ENCODE measurements at regions not wholly inside any gene's neighbourhood (a gene's known extent, or its start where the extent isn't known, plus 50 kb on each side); places are given as distances from the start of the nearest gene placed in this dataset.

DNA sequence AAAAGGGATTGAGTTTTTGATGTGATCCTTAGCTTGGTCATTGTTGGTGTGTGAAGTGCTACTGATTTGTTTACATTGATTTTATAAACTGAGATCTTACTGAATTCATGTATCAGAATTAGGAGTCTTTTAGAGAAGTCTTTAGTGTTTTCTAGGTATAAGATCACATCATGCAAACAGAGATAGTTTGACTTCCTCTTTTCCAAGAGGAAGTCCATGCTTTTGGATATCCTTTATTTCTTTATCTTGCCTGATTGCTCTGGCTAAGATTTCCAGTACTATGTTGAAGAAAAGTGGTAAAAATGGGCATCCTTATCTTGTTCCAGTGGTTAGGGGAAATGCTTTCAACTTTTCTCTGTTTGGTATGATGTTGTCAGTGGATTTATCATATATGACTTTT, 561.2 kb upstream of the SLITRK1 start:
- DNase-seq (ENCODE audit: low read depth, low spot score) = no peak
- Histone ChIP-seq H3K4me1 (ENCODE audit: control insufficient read depth, insufficient read depth, low read length) (no peaks in the 10 kb centered on the region), H3K27me3 (ENCODE audit: control insufficient read depth, insufficient read depth, low read length) (no peaks in the 10 kb centered on the region; the same call in 1 of the 2 replicates), H3K4me3 (ENCODE audit: low read length) (no peak overlapping the region), H3K27ac (ENCODE audit: low read length) (no peak overlapping the region), H3K9me3 (ENCODE audit: control insufficient read depth, insufficient read depth, low read length) (no peaks in the 10 kb centered on the region), H3K36me3 (ENCODE audit: control insufficient read depth, insufficient read depth, low read length) (no peaks in the 10 kb centered on the region)

DNA sequence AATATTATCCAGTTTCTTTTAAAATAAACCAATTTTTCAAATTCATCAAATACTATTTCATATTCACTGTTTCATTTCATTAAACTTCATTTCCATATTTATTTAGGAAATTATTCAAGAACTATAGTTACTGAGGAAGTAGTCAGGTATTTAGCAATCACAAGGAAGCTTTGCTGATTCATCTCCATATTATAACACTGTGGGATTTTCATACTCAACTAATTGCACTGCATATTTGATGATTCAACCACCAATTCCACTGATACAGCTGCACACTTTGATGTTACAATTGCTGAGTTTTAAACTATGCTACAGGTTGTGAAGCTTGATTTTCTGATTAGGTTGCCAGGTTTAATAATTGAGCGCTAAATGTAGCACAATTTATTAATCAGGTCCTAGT, 556.8 kb upstream of the SLITRK1 start:
- no peak for DNase-seq (ENCODE audit: low read depth, low spot score)
- H3K9me3 ChIP-seq (ENCODE audit: control insufficient read depth, insufficient read depth, low read length) = no peaks in the 10 kb centered on the region
- H3K4me3 ChIP-seq (ENCODE audit: low read length) = no peak overlapping the region
- H3K27ac ChIP-seq (ENCODE audit: low read length) = no peak overlapping the region
- H3K27me3 ChIP-seq (ENCODE audit: control insufficient read depth, insufficient read depth, low read length) = no peaks in the 10 kb centered on the region
- no peaks in the 10 kb centered on the region for H3K36me3 ChIP-seq (ENCODE audit: control insufficient read depth, insufficient read depth, low read length)
- no CpG with 5 or more reads among the region's 1 CpG for WGBS (ENCODE audit: insufficient coverage, insufficient read length)
- no peaks in the 10 kb centered on the region for H3K4me1 ChIP-seq (ENCODE audit: control insufficient read depth, insufficient read depth, low read length)

DNA sequence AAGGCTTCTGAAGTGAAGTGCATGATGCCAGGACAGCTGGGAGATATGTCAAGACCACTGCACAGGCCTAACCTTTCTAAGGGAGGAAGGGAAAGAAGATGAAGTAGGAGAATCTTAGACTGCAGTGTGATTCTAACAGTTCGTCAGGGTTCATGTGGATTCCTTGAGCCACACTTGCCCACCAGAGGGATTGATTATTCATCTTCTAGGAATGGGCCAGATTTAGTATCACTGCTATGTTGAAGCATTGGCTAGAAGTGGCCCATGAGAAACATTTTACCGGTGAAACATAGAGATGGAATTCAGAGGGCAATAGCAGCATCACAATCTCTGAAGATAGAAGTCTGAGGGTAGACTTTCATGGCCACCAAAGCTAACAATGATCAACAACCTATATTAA, 550.8 kb upstream of the SLITRK1 start:
- DNase-seq (ENCODE audit: low read depth, low spot score) = no peak
- no peaks in the 10 kb centered on the region for H3K9me3 ChIP-seq (ENCODE audit: control insufficient read depth, insufficient read depth, low read length)
- no peaks in the 10 kb centered on the region for H3K36me3 ChIP-seq (ENCODE audit: control insufficient read depth, insufficient read depth, low read length)
- no peak overlapping the region for H3K27ac ChIP-seq (ENCODE audit: low read length)
- no peaks in the 10 kb centered on the region for H3K4me1 ChIP-seq (ENCODE audit: control insufficient read depth, insufficient read depth, low read length)
- H3K27me3 ChIP-seq (ENCODE audit: control insufficient read depth, insufficient read depth, low read length) = no peaks in the 10 kb centered on the region
- WGBS (ENCODE audit: insufficient coverage, insufficient read length) = no CpG with 5 or more reads among the region's 2 CpGs
- H3K4me3 ChIP-seq (ENCODE audit: low read length) = no peak overlapping the region

DNA sequence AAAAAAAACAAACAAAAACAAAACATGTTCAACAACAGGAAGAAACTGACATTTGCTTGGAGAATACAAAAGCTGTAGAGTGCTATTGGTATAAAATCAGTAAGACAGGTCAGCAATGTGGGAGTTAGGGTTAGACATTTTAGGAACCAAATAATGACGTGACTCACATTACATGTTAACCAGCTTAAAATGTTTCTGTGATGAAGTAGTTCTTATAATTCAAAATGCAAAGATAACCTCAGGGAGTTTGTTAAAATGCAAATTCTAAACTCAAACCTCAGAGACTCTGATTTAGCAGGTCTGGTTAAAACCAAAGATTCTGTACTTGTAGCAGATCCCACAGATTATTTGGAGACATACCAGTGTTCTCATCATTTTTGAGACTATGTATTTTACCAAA, 549.4 kb upstream of the SLITRK1 start:
- Histone ChIP-seq H3K4me1 (ENCODE audit: control insufficient read depth, insufficient read depth, low read length) (no peaks in the 10 kb centered on the region), H3K27me3 (ENCODE audit: control insufficient read depth, insufficient read depth, low read length) (no peaks in the 10 kb centered on the region), H3K36me3 (ENCODE audit: control insufficient read depth, insufficient read depth, low read length) (no peaks in the 10 kb centered on the region), H3K27ac (ENCODE audit: low read length) (no peak overlapping the region), H3K9me3 (ENCODE audit: control insufficient read depth, insufficient read depth, low read length) (no peaks in the 10 kb centered on the region), H3K4me3 (ENCODE audit: low read length) (no peak overlapping the region)
- WGBS (ENCODE audit: insufficient coverage, insufficient read length) = no CpG with 5 or more reads among the region's 1 CpG
- no peak for DNase-seq (ENCODE audit: low read depth, low spot score)

DNA sequence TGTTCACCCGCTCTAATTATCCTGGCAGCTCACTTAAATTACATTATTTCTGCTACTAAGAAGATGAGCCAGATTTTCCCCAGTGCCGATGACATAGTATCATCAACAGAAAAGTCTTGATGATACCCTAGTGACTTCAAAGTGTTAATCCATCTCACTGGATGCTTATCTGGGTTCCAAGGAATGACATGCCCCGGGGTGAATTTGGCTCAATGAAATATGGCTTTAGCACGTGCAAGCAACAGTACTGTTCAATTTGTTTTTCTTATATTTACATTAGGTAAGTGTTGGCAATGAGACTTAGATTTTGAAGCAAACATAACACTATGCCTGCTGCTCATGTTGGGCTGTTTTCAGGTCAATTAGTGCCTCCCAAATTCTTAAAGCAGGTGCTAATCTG, 548.2 kb upstream of the SLITRK1 start:
- DNase-seq (ENCODE audit: low read depth, low spot score) = no peak
- no peaks in the 10 kb centered on the region for H3K4me1 ChIP-seq (ENCODE audit: control insufficient read depth, insufficient read depth, low read length)
- no peak overlapping the region for H3K4me3 ChIP-seq (ENCODE audit: low read length)
- H3K9me3 ChIP-seq (ENCODE audit: control insufficient read depth, insufficient read depth, low read length) = no peaks in the 10 kb centered on the region
- no peaks in the 10 kb centered on the region for H3K36me3 ChIP-seq (ENCODE audit: control insufficient read depth, insufficient read depth, low read length)
- H3K27me3 ChIP-seq (ENCODE audit: control insufficient read depth, insufficient read depth, low read length) = no peaks in the 10 kb centered on the region
- no CpG with 5 or more reads among the region's 4 CpGs for WGBS (ENCODE audit: insufficient coverage, insufficient read length)
- H3K27ac ChIP-seq (ENCODE audit: low read length) = no peak overlapping the region

DNA sequence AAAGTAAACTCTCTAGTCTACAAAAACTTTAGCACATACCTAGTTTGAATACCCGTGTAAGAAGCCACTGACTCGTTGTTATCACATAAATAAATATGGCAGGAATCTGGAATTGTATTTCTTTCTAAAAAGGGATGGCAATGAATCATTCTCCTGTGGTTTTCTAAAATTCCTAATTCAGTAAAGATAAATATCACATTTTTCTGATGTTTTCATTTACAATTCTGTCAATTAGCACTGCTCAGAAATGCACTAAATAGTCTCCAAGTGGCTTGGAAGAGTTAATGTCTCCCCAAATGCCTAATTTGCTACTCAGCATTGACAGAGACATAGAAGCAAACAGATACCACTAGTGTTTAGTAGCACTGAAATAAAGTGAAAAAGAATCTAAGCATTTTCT, 547.7 kb upstream of the SLITRK1 start:
- Histone ChIP-seq H3K9me3 (ENCODE audit: control insufficient read depth, insufficient read depth, low read length) (no peaks in the 10 kb centered on the region), H3K27ac (ENCODE audit: low read length) (no peak overlapping the region), H3K27me3 (ENCODE audit: control insufficient read depth, insufficient read depth, low read length) (no peaks in the 10 kb centered on the region), H3K36me3 (ENCODE audit: control insufficient read depth, insufficient read depth, low read length) (no peaks in the 10 kb centered on the region), H3K4me3 (ENCODE audit: low read length) (no peak overlapping the region), H3K4me1 (ENCODE audit: control insufficient read depth, insufficient read depth, low read length) (no peaks in the 10 kb centered on the region)
- no CpG with 5 or more reads among the region's 2 CpGs for WGBS (ENCODE audit: insufficient coverage, insufficient read length)
- no peak for DNase-seq (ENCODE audit: low read depth, low spot score)

DNA sequence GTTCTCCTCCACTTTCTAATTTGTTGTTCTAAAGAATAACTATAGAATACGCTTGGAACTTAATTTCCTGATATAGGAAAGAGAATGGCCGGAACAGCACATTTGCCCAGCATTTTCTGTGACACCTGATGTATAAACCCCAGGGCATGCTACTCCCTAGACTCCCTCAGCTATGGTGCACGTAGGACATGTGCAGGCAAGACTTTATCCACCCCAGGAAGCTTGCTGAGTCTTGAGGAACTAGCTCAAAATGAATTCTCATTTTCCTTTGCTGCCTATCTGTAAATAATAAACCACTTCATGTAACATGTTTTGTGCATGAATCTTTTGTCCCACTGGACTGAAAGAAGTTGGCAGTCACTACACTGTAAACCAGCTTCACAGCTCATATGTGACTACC, 535.8 kb upstream of the SLITRK1 start:
- WGBS (ENCODE audit: insufficient coverage, insufficient read length) = no CpG with 5 or more reads among the region's 3 CpGs

DNA sequence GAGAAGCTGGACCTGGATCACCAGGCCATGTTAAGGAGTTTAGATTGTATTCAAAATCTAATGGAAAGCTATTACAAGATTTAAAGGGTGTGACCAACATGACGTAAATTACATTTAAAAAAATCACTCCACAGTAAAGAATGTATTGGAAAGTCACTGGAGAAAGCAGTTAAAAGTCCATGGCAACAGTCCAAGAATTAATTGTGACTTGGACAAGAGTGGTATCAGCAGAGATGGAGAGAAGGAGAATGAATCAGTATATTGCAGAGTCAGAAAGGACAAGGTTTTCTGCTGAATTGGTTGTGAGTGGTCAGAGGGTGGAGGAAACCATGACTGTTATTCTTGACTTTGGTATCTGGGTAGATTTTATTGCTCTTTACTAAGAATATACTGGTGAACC, 535.1 kb upstream of the SLITRK1 start:
- H3K9me3 ChIP-seq (ENCODE audit: control insufficient read depth, insufficient read depth, low read length) = no peaks in the 10 kb centered on the region
- H3K4me3 ChIP-seq (ENCODE audit: low read length) = no peak overlapping the region
- no peak for DNase-seq (ENCODE audit: low read depth, low spot score)
- H3K27ac ChIP-seq (ENCODE audit: low read length) = no peak overlapping the region
- H3K36me3 ChIP-seq (ENCODE audit: control insufficient read depth, insufficient read depth, low read length) = no peaks in the 10 kb centered on the region
- H3K27me3 ChIP-seq (ENCODE audit: control insufficient read depth, insufficient read depth, low read length) = no peaks in the 10 kb centered on the region
- no CpG with 5 or more reads among the region's 1 CpG for WGBS (ENCODE audit: insufficient coverage, insufficient read length)
- no peaks in the 10 kb centered on the region for H3K4me1 ChIP-seq (ENCODE audit: control insufficient read depth, insufficient read depth, low read length)

More for the DNA sequence above, 535.8 kb upstream of the SLITRK1 start:
- H3K36me3 ChIP-seq (ENCODE audit: control insufficient read depth, insufficient read depth, low read length) = no peaks in the 10 kb centered on the region
- no peaks in the 10 kb centered on the region for H3K9me3 ChIP-seq (ENCODE audit: control insufficient read depth, insufficient read depth, low read length)
- no peaks in the 10 kb centered on the region for H3K4me1 ChIP-seq (ENCODE audit: control insufficient read depth, insufficient read depth, low read length)
- H3K27me3 ChIP-seq (ENCODE audit: control insufficient read depth, insufficient read depth, low read length) = no peaks in the 10 kb centered on the region
- H3K4me3 ChIP-seq (ENCODE audit: low read length) = no peak overlapping the region
- no peak overlapping the region for H3K27ac ChIP-seq (ENCODE audit: low read length)
- no peak for DNase-seq (ENCODE audit: low read depth, low spot score)

DNA sequence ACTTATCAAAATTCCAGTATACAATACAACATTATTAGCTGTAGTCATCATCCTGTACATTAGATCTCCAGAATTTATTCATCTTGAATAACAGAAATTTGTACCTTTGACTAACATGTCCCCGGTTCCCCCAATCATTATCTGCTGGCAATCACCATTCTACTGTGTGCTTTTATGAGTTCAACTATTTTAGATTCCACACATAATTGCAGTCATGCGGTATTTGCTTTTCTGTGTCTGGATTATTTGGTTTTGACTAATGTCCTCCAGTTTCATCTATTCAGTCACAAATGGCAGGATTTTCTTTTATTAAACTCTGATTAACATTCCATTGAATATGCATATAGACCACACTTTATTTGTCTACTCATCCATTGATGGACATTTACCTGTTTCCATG, 530.7 kb upstream of the SLITRK1 start:
- no peaks in the 10 kb centered on the region for H3K27me3 ChIP-seq (ENCODE audit: control insufficient read depth, insufficient read depth, low read length)
- no peak for DNase-seq (ENCODE audit: low read depth, low spot score)
- no peaks in the 10 kb centered on the region for H3K36me3 ChIP-seq (ENCODE audit: control insufficient read depth, insufficient read depth, low read length)
- no peak overlapping the region for H3K4me3 ChIP-seq (ENCODE audit: low read length)
- no peaks in the 10 kb centered on the region for H3K4me1 ChIP-seq (ENCODE audit: control insufficient read depth, insufficient read depth, low read length)
- WGBS (ENCODE audit: insufficient coverage, insufficient read length) = no CpG with 5 or more reads among the region's 2 CpGs
- H3K9me3 ChIP-seq (ENCODE audit: control insufficient read depth, insufficient read depth, low read length) = no peaks in the 10 kb centered on the region
- H3K27ac ChIP-seq (ENCODE audit: low read length) = no peak overlapping the region

DNA sequence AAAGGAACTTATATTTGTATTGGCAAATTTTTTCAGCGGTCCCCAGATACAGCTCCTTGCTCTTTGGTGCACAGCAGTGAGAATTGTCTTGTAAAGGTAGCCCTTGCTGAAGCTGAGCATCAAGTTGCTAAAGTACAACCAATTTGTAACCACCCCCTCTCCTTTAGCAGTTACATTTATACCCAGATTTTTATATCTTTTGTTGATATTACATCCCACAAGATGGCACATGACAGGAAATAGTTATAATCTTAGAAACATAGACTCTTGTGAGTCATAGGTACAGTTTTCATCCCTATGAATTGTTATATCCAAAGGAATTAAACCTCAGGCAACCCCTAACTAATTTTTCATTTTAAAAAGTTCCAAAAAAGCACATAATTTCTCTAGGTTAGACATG, 523.0 kb upstream of the SLITRK1 start:
- Histone ChIP-seq H3K4me1 (ENCODE audit: control insufficient read depth, insufficient read depth, low read length) (no peaks in the 10 kb centered on the region), H3K4me3 (ENCODE audit: low read length) (no peak overlapping the region), H3K36me3 (ENCODE audit: control insufficient read depth, insufficient read depth, low read length) (no peaks in the 10 kb centered on the region), H3K27ac (ENCODE audit: low read length) (no peak overlapping the region), H3K9me3 (ENCODE audit: control insufficient read depth, insufficient read depth, low read length) (no peaks in the 10 kb centered on the region), H3K27me3 (ENCODE audit: control insufficient read depth, insufficient read depth, low read length) (no peaks in the 10 kb centered on the region)
- DNase-seq (ENCODE audit: low read depth, low spot score) = no peak
- WGBS (ENCODE audit: insufficient coverage, insufficient read length) = no CpG with 5 or more reads among the region's 1 CpG

DNA sequence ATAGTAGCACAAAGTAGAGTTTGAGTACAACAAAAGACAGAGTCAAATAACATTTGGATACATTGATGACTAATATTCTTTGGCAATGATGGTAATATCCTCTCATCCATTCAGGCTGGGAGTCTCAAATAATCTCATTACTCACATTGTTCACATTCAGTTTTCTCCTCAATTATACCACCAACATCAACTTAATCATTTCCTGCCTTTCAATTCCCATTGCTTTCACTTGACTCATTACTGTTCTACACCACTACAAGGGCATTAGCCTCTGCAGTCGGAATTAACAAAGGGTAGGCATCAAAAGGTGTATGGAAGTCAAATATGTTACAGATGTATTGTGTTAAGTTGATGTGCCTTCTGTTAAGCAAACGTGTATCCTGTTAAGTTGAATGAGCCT, 518.4 kb upstream of the SLITRK1 start:
- no peaks in the 10 kb centered on the region for H3K27me3 ChIP-seq (ENCODE audit: control insufficient read depth, insufficient read depth, low read length)
- no peak for DNase-seq (ENCODE audit: low read depth, low spot score)
- no peaks in the 10 kb centered on the region for H3K36me3 ChIP-seq (ENCODE audit: control insufficient read depth, insufficient read depth, low read length)
- no peaks in the 10 kb centered on the region for H3K4me1 ChIP-seq (ENCODE audit: control insufficient read depth, insufficient read depth, low read length)
- no CpG with 5 or more reads among the region's 2 CpGs for WGBS (ENCODE audit: insufficient coverage, insufficient read length)
- H3K9me3 ChIP-seq (ENCODE audit: control insufficient read depth, insufficient read depth, low read length) = no peaks in the 10 kb centered on the region
- no peak overlapping the region for H3K27ac ChIP-seq (ENCODE audit: low read length)
- no peak overlapping the region for H3K4me3 ChIP-seq (ENCODE audit: low read length)

Data from iPS DF 6.9 (cell line).